Stimulated activated CD4-positive, alpha-beta T cell treated with anti-CD3 and anti-CD28 coated beads, Interleukin-4, amount 100 ng/mL, for 24 hours (primary cell): ENCODE measurements at regions not wholly inside any gene's neighbourhood (a gene's known extent, or its start where the extent isn't known, plus 50 kb on each side); places are given as distances from the start of the nearest gene placed in this dataset.
"Not testable (repeated sequence)": the region's sequence is repeated elsewhere in the genome, so short reads cannot be mapped to it uniquely, and the experiment has no call there.

Experiments used
- DNase-seq: peaks from one replicate; pipeline ENCODE4 v3.0.0-alpha.2; 2020

GRCh38 chr7:46319841-46320240, 398.8 kb upstream of the IGFBP3 start:
- no peak for DNase-seq

- DNase-seq, result no peak
Measured at GRCh38 chr7:46318276-46318675, 397.2 kb upstream of the IGFBP3 start.

- DNase-seq, result no peak
Measured at GRCh38 chr7:46317256-46317655, 396.2 kb upstream of the IGFBP3 start.

- DNase-seq, result no peak
Measured at GRCh38 chr7:46315891-46316290, 394.8 kb upstream of the IGFBP3 start.

GRCh38 chr7:46301677-46302076, 380.6 kb upstream of the IGFBP3 start:
- DNase-seq, result no peak

GRCh38 chr7:46297515-46297914, 376.4 kb upstream of the IGFBP3 start:
- no peak for DNase-seq

- no peak for DNase-seq
Measured at GRCh38 chr7:46296526-46296925, 375.5 kb upstream of the IGFBP3 start.

- no peak for DNase-seq
Measured at GRCh38 chr7:46294381-46294780, 373.3 kb upstream of the IGFBP3 start.

GRCh38 chr7:46292741-46293140, 371.7 kb upstream of the IGFBP3 start:
- DNase-seq, result no peak

- DNase-seq, result no peak
Measured at GRCh38 chr7:46291601-46292150, 370.6 kb upstream of the IGFBP3 start.

GRCh38 chr7:46291050-46291438, 370.0 kb upstream of the IGFBP3 start:
- DNase-seq, result no peak

- DNase-seq, result no peak
Measured at GRCh38 chr7:46290374-46291049, 369.4 kb upstream of the IGFBP3 start.

- no peak for DNase-seq
Measured at GRCh38 chr7:46288861-46289260, 367.8 kb upstream of the IGFBP3 start.

GRCh38 chr7:46288010-46288409, 366.9 kb upstream of the IGFBP3 start:
- DNase-seq, result no peak

GRCh38 chr7:46286957-46287356, 365.9 kb upstream of the IGFBP3 start:
- no peak for DNase-seq

- DNase-seq, result no peak
Measured at GRCh38 chr7:46286356-46286755, 365.3 kb upstream of the IGFBP3 start.

GRCh38 chr7:46285878-46286277, 364.8 kb upstream of the IGFBP3 start:
- no peak for DNase-seq

- DNase-seq, result no peak
Measured at GRCh38 chr7:46283852-46284251, 362.8 kb upstream of the IGFBP3 start.

- DNase-seq, result no peak
Measured at GRCh38 chr7:46282155-46282554, 361.1 kb upstream of the IGFBP3 start.

- no peak for DNase-seq
Measured at GRCh38 chr7:46281071-46281470, 360.0 kb upstream of the IGFBP3 start.

- DNase-seq, result no peak
Measured at GRCh38 chr7:46279290-46279689, 358.2 kb upstream of the IGFBP3 start.

GRCh38 chr7:46264646-46265045, 343.6 kb upstream of the IGFBP3 start:
- no peak for DNase-seq

GRCh38 chr7:46261638-46262037, 340.6 kb upstream of the IGFBP3 start:
- DNase-seq, result not testable (repeated sequence)

GRCh38 chr7:46259947-46260346, 338.9 kb upstream of the IGFBP3 start:
- no peak for DNase-seq

- DNase-seq, result no peak
Measured at GRCh38 chr7:46257761-46258448, 336.8 kb upstream of the IGFBP3 start.
